ENCODE measurements at regions not wholly inside any gene's neighbourhood (a gene's known extent, or its start where the extent isn't known, plus 50 kb on each side); places are given as distances from the start of the nearest gene placed in this dataset.

DNA sequence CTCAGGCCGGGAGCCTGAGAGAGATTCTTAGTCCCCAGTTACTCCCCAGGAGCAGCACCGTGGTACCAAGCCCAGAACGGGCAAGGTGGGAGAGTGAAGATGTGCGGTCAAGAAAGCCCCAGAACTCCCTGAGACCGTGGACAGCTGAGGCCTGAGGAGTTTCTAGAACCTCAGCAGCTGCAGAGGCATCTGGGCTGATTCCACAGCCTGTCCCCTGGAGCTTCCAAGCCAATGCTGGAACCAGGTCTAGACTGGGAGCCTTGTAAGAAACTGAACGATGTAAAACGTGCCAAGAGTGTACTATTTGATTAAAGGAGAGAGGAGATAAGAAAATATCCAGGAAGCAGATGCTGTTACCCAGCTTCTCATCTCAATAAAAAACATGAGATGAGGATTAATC is 366.3 kb downstream of the TNS3 start:
- BruUV-seq (replicated peaks) = no TSS peak
- Histone ChIP-seq H3K9me2 (ENCODE audit: insufficient read depth, low read length) (no peaks in the 10 kb centered on the region), H3K9me3 (ENCODE audit: low read length) (no peaks in the 10 kb centered on the region), H3K4me1 (ENCODE audit: insufficient read depth, low read length, poor library complexity, severe bottlenecking) (peaks cover 13% of the 10 kb centered on the region), H3K36me3 (ENCODE audit: insufficient read depth, low read length) (no peaks in the 10 kb centered on the region), H2AFZ (ENCODE audit: low read length) (no peak overlapping the region), H3K79me2 (ENCODE audit: insufficient read depth, low read depth, low read length) (no peaks in the 10 kb centered on the region), H3K27ac (ENCODE audit: low read depth, low read length, poor library complexity, severe bottlenecking) (no peak overlapping the region), H4K20me1 (ENCODE audit: insufficient read depth, low read length) (no peaks in the 10 kb centered on the region), H3K4me3 (ENCODE audit: low read depth, low read length, poor library complexity, severe bottlenecking) (no peak overlapping the region), H3K4me2 (ENCODE audit: low read length) (no peak overlapping the region)
- ChIA-PET POLR2A (interaction anchor here (0.5 kb wide), 2 partner anchors 9 to 13 kb away, joined by 3 to 4 read pairs; no protein-coding TSS in a partner anchor), CTCF (ENCODE audit: unreplicated experiment) (no interaction called here)
- TF ChIP-seq, protein P1, sequence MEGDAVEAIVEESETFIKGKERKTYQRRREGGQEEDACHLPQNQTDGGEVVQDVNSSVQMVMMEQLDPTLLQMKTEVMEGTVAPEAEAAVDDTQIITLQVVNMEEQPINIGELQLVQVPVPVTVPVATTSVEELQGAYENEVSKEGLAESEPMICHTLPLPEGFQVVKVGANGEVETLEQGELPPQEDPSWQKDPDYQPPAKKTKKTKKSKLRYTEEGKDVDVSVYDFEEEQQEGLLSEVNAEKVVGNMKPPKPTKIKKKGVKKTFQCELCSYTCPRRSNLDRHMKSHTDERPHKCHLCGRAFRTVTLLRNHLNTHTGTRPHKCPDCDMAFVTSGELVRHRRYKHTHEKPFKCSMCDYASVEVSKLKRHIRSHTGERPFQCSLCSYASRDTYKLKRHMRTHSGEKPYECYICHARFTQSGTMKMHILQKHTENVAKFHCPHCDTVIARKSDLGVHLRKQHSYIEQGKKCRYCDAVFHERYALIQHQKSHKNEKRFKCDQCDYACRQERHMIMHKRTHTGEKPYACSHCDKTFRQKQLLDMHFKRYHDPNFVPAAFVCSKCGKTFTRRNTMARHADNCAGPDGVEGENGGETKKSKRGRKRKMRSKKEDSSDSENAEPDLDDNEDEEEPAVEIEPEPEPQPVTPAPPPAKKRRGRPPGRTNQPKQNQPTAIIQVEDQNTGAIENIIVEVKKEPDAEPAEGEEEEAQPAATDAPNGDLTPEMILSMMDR (conservative IDR thresholded peaks at IDR 0.05; ENCODE audit: low read length) = no peak
- TF ChIP-seq EZH2phosphoT487 (IDR thresholded peaks at IDR 0.05; ENCODE audit: borderline replicate concordance, low read depth, low read length) = no peak
- no peak for DNase-seq (ENCODE audit: low spot score)
- intact Hi-C loops (cut with micrococcal nuclease; ENCODE audit: unreplicated experiment) = no loop called here

DNA sequence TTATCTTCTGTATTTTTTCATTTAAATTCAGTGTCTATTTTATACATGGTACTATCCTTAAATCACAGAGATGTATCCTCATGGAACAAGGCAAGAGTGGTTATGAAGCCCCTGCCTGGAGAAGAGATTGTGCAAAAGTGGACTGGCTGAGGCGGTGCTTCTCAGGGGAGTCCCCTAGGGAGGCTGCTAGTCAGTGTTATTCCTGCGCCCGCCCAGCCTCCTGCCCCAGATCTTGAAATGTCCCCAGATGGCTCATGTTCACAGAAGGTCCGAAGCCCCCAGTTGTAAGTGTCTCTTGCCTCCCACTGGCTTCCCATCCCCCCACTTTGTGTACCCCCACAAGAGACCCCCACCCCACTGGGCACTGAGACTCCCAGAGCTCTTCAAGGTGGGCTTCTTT is 366.9 kb downstream of the TNS3 start:
- Histone ChIP-seq H3K9me3 (ENCODE audit: low read length) (no peaks in the 10 kb centered on the region), H4K20me1 (ENCODE audit: insufficient read depth, low read length) (no peaks in the 10 kb centered on the region), H2AFZ (ENCODE audit: low read length) (no peak overlapping the region), H3K36me3 (ENCODE audit: insufficient read depth, low read length) (no peaks in the 10 kb centered on the region), H3K4me1 (ENCODE audit: insufficient read depth, low read length, poor library complexity, severe bottlenecking) (peaks cover 13% of the 10 kb centered on the region), H3K27ac (ENCODE audit: low read depth, low read length, poor library complexity, severe bottlenecking) (no peak overlapping the region), H3K4me3 (ENCODE audit: low read depth, low read length, poor library complexity, severe bottlenecking) (no peak overlapping the region), H3K4me2 (ENCODE audit: low read length) (no peak overlapping the region), H3K9me2 (ENCODE audit: insufficient read depth, low read length) (no peaks in the 10 kb centered on the region), H3K79me2 (ENCODE audit: insufficient read depth, low read depth, low read length) (no peaks in the 10 kb centered on the region)
- intact Hi-C loops (cut with micrococcal nuclease; ENCODE audit: unreplicated experiment) = no loop called here
- no TSS peak for BruUV-seq (replicated peaks)
- ChIA-PET CTCF (ENCODE audit: unreplicated experiment) (no interaction called here), POLR2A (interaction anchor here (0.6 kb wide), 1 partner anchor 152 kb away, joined by 3 read pairs; no protein-coding TSS in a partner anchor)
- TF ChIP-seq, protein P1 (conservative IDR thresholded peaks at IDR 0.05; ENCODE audit: low read length) = no peak
- TF ChIP-seq EZH2phosphoT487 (IDR thresholded peaks at IDR 0.05; ENCODE audit: borderline replicate concordance, low read depth, low read length) = no peak
- no peak for DNase-seq (ENCODE audit: low spot score)

DNA sequence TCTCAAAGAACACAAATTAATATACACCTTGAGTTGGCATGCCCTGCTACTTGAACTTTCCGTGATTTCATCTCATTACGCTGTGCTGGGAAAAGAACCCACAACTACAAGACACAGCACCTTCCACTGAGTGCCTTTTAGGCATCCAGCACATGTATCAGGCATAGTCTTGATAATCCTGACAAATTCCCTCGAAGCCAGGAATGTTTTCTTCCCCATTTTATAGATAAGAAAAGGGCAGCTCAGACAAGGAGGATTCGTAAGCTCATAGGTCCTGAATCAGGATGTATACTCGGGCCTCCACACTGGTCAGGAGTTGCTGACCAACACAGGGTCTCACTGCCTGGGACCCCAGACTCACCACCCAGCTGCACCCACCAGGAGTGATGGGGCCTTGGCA is 368.6 kb downstream of the TNS3 start:
- intact Hi-C loops (cut with micrococcal nuclease; ENCODE audit: unreplicated experiment) = no loop called here
- H3K4me3 ChIP-seq (ENCODE audit: low read depth, low read length, poor library complexity, severe bottlenecking) = no peak overlapping the region
- H3K4me1 ChIP-seq (ENCODE audit: insufficient read depth, low read length, poor library complexity, severe bottlenecking) = peaks cover 12% of the 10 kb centered on the region
- H3K36me3 ChIP-seq (ENCODE audit: insufficient read depth, low read length) = no peaks in the 10 kb centered on the region
- H3K27ac ChIP-seq (ENCODE audit: low read depth, low read length, poor library complexity, severe bottlenecking) = no peak overlapping the region
- no peaks in the 10 kb centered on the region for H3K79me2 ChIP-seq (ENCODE audit: insufficient read depth, low read depth, low read length)
- no peak for DNase-seq (ENCODE audit: low spot score)
- no peaks in the 10 kb centered on the region for H4K20me1 ChIP-seq (ENCODE audit: insufficient read depth, low read length)
- BruUV-seq (replicated peaks) = no TSS peak
- no peaks in the 10 kb centered on the region for H3K9me3 ChIP-seq (ENCODE audit: low read length)
- ChIA-PET CTCF (ENCODE audit: unreplicated experiment) (no interaction called here), POLR2A (no interaction called here)
- no peak overlapping the region for H3K4me2 ChIP-seq (ENCODE audit: low read length)
- TF ChIP-seq EZH2phosphoT487 (IDR thresholded peaks at IDR 0.05; ENCODE audit: borderline replicate concordance, low read depth, low read length) = no peak
- TF ChIP-seq, protein P1 (conservative IDR thresholded peaks at IDR 0.05; ENCODE audit: low read length) = no peak
- H2AFZ ChIP-seq (ENCODE audit: low read length) = no peak overlapping the region
- H3K9me2 ChIP-seq (ENCODE audit: insufficient read depth, low read length) = no peaks in the 10 kb centered on the region
